Esophagus mucosa (tissue), 1 donor: ENCODE measurements at regions not wholly inside any gene's neighbourhood (a gene's known extent, or its start where the extent isn't known, plus 50 kb on each side); places are given as distances from the start of the nearest gene placed in this dataset.

ENCODE experiments used
- ATAC-seq: fragments of 200-7000 bp; cut with Tn5 transposase; one replicate; pipeline ENCODE4 v1.9.1; 2020
- donor health status: DM: yes; HTN: yes; CAD: no.

DNA sequence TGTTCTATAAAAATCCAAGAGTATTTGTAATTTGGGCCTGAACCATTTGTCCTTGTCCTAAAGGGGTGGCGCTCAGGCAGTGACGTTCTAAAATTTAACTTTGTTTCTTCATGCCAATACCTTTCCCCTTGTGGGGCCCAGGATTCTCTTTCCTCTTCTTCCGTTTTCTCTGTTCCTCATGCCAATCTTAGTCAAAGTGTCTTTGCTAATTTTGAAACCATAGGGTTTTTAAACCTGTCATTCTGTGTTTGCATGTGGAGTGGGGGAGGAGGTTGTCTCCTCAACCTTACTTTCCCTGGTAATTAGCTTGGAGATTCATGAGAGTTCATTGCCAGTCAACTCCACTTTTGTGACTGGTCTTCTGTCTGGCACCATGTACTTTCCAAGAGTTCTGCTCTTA lies 337.1 kb downstream of the MAF start:
- ATAC-seq: no peak
